H9 (cell line): ENCODE measurements at regions not wholly inside any gene's neighbourhood (a gene's known extent, or its start where the extent isn't known, plus 50 kb on each side); places are given as distances from the start of the nearest gene placed in this dataset.

Experiments
- DNase-seq: peaks from one replicate; pipeline ENCODE4 v3.0.0-alpha.2; 2017
- H2AFZ ChIP-seq: one replicate; pipeline ENCODE4 v1.6.1; 2013; ENCODE audit warnings: mild to moderate bottlenecking, low read length, control low read depth, moderate library complexity
- H2AK5ac ChIP-seq: 2 replicates; pipeline ENCODE4 v1.6.1; 2013; ENCODE audit warnings: low read length, control low read depth, mixed read lengths; ENCODE audit not compliant: insufficient read length
- H2BK120ac ChIP-seq: one replicate; pipeline ENCODE4 v1.6.1; 2013; ENCODE audit warnings: low read depth, mild to moderate bottlenecking, low read length, control low read depth, inconsistent platforms; ENCODE audit not compliant: poor library complexity, severe bottlenecking
- H2BK12ac ChIP-seq: 2 replicates; pipeline ENCODE4 v1.6.1; 2013; ENCODE audit warnings: low read length, control low read depth, mixed read lengths, low read depth; ENCODE audit not compliant: insufficient read length
- H2BK15ac ChIP-seq: 2 replicates; pipeline ENCODE4 v1.6.1; 2013; ENCODE audit warnings: low read depth, low read length, control low read depth
- H2BK20ac ChIP-seq: one replicate; pipeline ENCODE4 v1.6.1; 2013; ENCODE audit warnings: low read depth, mild to moderate bottlenecking, low read length, control low read depth, inconsistent platforms; ENCODE audit not compliant: poor library complexity, severe bottlenecking
- H2BK5ac ChIP-seq: 2 replicates; pipeline ENCODE4 v1.6.1; 2013; ENCODE audit warnings: low read length, control low read depth, mixed read lengths; ENCODE audit not compliant: insufficient read length
- H3K14ac ChIP-seq: 2 replicates; pipeline ENCODE4 v1.6.1; 2013; ENCODE audit warnings: low read length, control low read depth; ENCODE audit not compliant: insufficient read depth
- H3K18ac ChIP-seq: 2 replicates; pipeline ENCODE4 v1.6.1; 2013; ENCODE audit warnings: low read depth, mild to moderate bottlenecking, mixed read lengths, low read length, control low read depth; ENCODE audit not compliant: insufficient read length
- H3K23ac ChIP-seq: 2 replicates; pipeline ENCODE4 v1.6.1; 2013; ENCODE audit warnings: low read length, control low read depth, mixed read lengths, low read depth; ENCODE audit not compliant: insufficient read length
- H3K23me2 ChIP-seq: 2 replicates; pipeline ENCODE4 v1.6.1; 2013; ENCODE audit warnings: low read depth, mild to moderate bottlenecking, mixed read lengths, low read length, control low read depth; ENCODE audit not compliant: insufficient read length, poor library complexity, severe bottlenecking
- H3K27ac ChIP-seq: 2 replicates; pipeline ENCODE4 v1.5.1; 2013; ENCODE audit warnings: low read length, control low read depth, mixed read lengths, low read depth; ENCODE audit not compliant: insufficient read length
- H3K27me3 ChIP-seq: 2 replicates; pipeline ENCODE4 v1.6.1; 2013; ENCODE audit warnings: low read length, control low read depth, inconsistent platforms; ENCODE audit not compliant: insufficient read depth
- H3K4ac ChIP-seq: 2 replicates; pipeline ENCODE4 v1.6.1; 2013; ENCODE audit warnings: low read depth, mild to moderate bottlenecking, control low read depth, inconsistent platforms, low read length, moderate library complexity
- H3K4me1 ChIP-seq: 2 replicates; pipeline ENCODE4 v1.6.1; 2013; ENCODE audit warnings: low read length, control low read depth, inconsistent platforms; ENCODE audit not compliant: insufficient read depth
- H3K4me2 ChIP-seq: 2 replicates; pipeline ENCODE4 v1.6.1; 2013; ENCODE audit warnings: low read length, control low read depth, mixed read lengths; ENCODE audit not compliant: insufficient read length, insufficient read depth
- H3K56ac ChIP-seq: 2 replicates; pipeline ENCODE4 v1.6.1; 2013; ENCODE audit warnings: low read depth, mild to moderate bottlenecking, mixed read lengths, low read length, control low read depth; ENCODE audit not compliant: insufficient read length
- H3K79me1 ChIP-seq: 2 replicates; pipeline ENCODE4 v1.6.1; 2013; ENCODE audit warnings: low read depth, mild to moderate bottlenecking, moderate library complexity, low read length, control low read depth, inconsistent platforms; ENCODE audit not compliant: insufficient read depth, poor library complexity, severe bottlenecking
- H3K79me2 ChIP-seq: 2 replicates; pipeline ENCODE4 v1.6.1; 2013; ENCODE audit warnings: low read length, control low read depth, inconsistent platforms; ENCODE audit not compliant: insufficient read depth
- H3K9ac ChIP-seq: 2 replicates; pipeline ENCODE4 v1.6.1; 2013; ENCODE audit warnings: low read length, control low read depth, mixed read lengths; ENCODE audit not compliant: insufficient read length; ENCODE audit errors: extremely low read depth
- H3K9me3 ChIP-seq: one replicate; pipeline ENCODE4 v1.6.1; 2013; ENCODE audit warnings: low read depth, low read length, inconsistent platforms; ENCODE audit not compliant: control insufficient read depth
- H3T11ph ChIP-seq: one replicate; pipeline ENCODE4 v1.6.1; 2013; ENCODE audit warnings: mild to moderate bottlenecking, low read length, control low read depth, inconsistent platforms
- H4K20me1 ChIP-seq: one replicate; pipeline ENCODE4 v1.6.1; 2013; ENCODE audit not compliant: control insufficient read depth, insufficient read length, insufficient read depth
- H4K5ac ChIP-seq: 2 replicates; pipeline ENCODE4 v1.6.1; 2013; ENCODE audit warnings: low read depth, mild to moderate bottlenecking, mixed read lengths, low read length, control low read depth; ENCODE audit not compliant: insufficient read length
- H4K8ac ChIP-seq: replicated peaks from 2 replicates; pipeline ENCODE4 v1.6.1; 2013; ENCODE audit warnings: low read length, control low read depth, mixed read lengths, low read depth; ENCODE audit not compliant: insufficient read length
- H4K91ac ChIP-seq: 2 replicates; pipeline ENCODE4 v1.6.1; 2013; ENCODE audit warnings: low read depth, mild to moderate bottlenecking, moderate library complexity, mixed read lengths, low read length, control low read depth; ENCODE audit not compliant: insufficient read length
- H3K27ac Mint-ChIP-seq, 3 experiments: 2 replicates in 2 of 3; 3 replicates in 1 of 3; pipeline ENCODE4 v1.8.0; 2020 to 2021; ENCODE audit warnings: mixed read lengths in 3 of 3, mild to moderate bottlenecking in 1 of 3, moderate library complexity in 1 of 3
- H3K27me3 Mint-ChIP-seq: 2 replicates; pipeline ENCODE4 v1.8.0; 2021; ENCODE audit warnings: low read depth, mild to moderate bottlenecking, moderate library complexity, mixed read lengths
- H3K36me3 Mint-ChIP-seq, 3 experiments: 2 replicates in 2 of 3; 3 replicates in 1 of 3; pipeline ENCODE4 v1.8.0; 2020 to 2021; ENCODE audit warnings: low read depth in 3 of 3, mixed read lengths in 3 of 3; ENCODE audit not compliant: insufficient read depth in 1 of 3
- H3K4me1 Mint-ChIP-seq, 2 experiments: 2 replicates each; pipeline ENCODE4 v1.8.0; 2020; ENCODE audit warnings: mixed read lengths in 2 of 2
- H3K4me3 Mint-ChIP-seq, 2 experiments: 2 replicates in 1 of 2; 3 replicates in 1 of 2; pipeline ENCODE4 v1.8.0; 2020 to 2021; ENCODE audit warnings: mild to moderate bottlenecking in 2 of 2, mixed read lengths in 2 of 2, moderate library complexity in 1 of 2
- H3K9me3 Mint-ChIP-seq, 2 experiments: 2 replicates in 1 of 2; 3 replicates in 1 of 2; pipeline ENCODE4 v1.8.0; 2020; ENCODE audit warnings: mild to moderate bottlenecking in 2 of 2, mixed read lengths in 2 of 2, moderate library complexity in 1 of 2
- CTCF ChIP-seq: fragments of 200-600 bp; sonication (generic); conservative IDR thresholded peaks from 3 replicates; pipeline ENCODE4 v1.8.0; 2021; ENCODE audit warnings: antibody characterized with exemption, mild to moderate bottlenecking
- WGBS: extraction: QIAGEN DNeasy Blood & Tissue Kit; methylation state at CpG from one replicate; pipeline ENCODE4 v1.1.7; 2013; ENCODE audit warnings: missing lambda C conversion rate, low lambda C conversion rate, mixed read lengths; ENCODE audit not compliant: insufficient read length; ENCODE audit errors: extremely low coverage; 5-methylcytosine and 5-hydroxymethylcytosine counted together

- no peak overlapping the region for H3K4me3 Mint-ChIP-seq
- WGBS = no CpG with 5 or more reads among the region's 6 CpGs
- no peaks in the 10 kb centered on the region for H3K79me1 ChIP-seq
Measured at GRCh38 chr2:192398236-192398635, 203.5 kb upstream of the TMEFF2 start.

More at GRCh38 chr2:192398236-192398635, 203.5 kb upstream of the TMEFF2 start:
- H3K9me3 ChIP-seq = no peaks in the 10 kb centered on the region
- H3K4me1 ChIP-seq = no peaks in the 10 kb centered on the region
- no peaks in the 10 kb centered on the region for H3K23me2 ChIP-seq
- no peak overlapping the region for H3T11ph ChIP-seq
- no peak for DNase-seq
- H4K20me1 ChIP-seq = no peaks in the 10 kb centered on the region
- no peak overlapping the region for H3K9ac ChIP-seq
- H2BK5ac ChIP-seq = no peak overlapping the region
- H3K4me1 Mint-ChIP-seq = no peaks in the 10 kb centered on the region
- no peak overlapping the region for H4K8ac ChIP-seq
- H2BK12ac ChIP-seq = no peak overlapping the region
- no peak for TF ChIP-seq CTCF
- no peak overlapping the region for H2AFZ ChIP-seq
- H3K18ac ChIP-seq = no peak overlapping the region
- H3K27ac ChIP-seq = no peak overlapping the region
- H3K36me3 Mint-ChIP-seq = no peaks in the 10 kb centered on the region
- H4K91ac ChIP-seq = no peak overlapping the region
- H3K14ac ChIP-seq = no peak overlapping the region
- no peak overlapping the region for H3K4ac ChIP-seq
- H2AK5ac ChIP-seq = no peak overlapping the region
- H2BK20ac ChIP-seq = no peak overlapping the region
- H2BK120ac ChIP-seq = no peak overlapping the region
- H3K56ac ChIP-seq = no peak overlapping the region
- H3K4me2 ChIP-seq = no peak overlapping the region
- H3K79me2 ChIP-seq = no peaks in the 10 kb centered on the region
- H3K27ac Mint-ChIP-seq = no peak overlapping the region
- no peaks in the 10 kb centered on the region for H3K27me3 ChIP-seq
- H4K5ac ChIP-seq = no peak overlapping the region
- H3K9me3 Mint-ChIP-seq = peaks cover 0 to 2% of the 10 kb centered on the region in 2 experiments; a peak in 1 of 5 replicates
- no peak overlapping the region for H2BK15ac ChIP-seq
- no peak overlapping the region for H3K23ac ChIP-seq
- H3K27me3 Mint-ChIP-seq = no peaks in the 10 kb centered on the region; the same call in 1 of the 2 replicates
